ENCODE measurements at regions not wholly inside any gene's neighbourhood (a gene's known extent, or its start where the extent isn't known, plus 50 kb on each side); places are given as distances from the start of the nearest gene placed in this dataset.

DNA sequence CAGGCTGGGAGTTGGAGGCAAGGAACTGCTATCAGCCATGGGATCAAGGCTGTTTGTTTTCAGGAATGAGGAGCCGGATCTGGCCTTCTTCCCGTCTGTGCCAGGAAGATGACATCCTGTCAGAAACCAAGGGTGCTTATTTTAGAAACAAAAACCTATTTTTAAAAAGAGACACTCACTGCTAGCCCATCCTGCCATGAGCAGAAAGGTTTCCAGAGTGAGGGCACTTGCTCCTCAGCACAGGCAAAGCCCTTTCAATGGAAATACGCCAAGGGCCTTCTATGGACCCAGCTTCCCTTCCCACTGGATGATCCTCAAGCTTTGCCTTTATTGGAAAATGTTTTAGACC lies 132.6 kb upstream of the FSTL4 start:
- no peak for TF ChIP-seq EZH2 (IDR thresholded peaks at IDR 0.05; ENCODE audit: borderline replicate concordance, insufficient read depth, low read length, poor library complexity, severe bottlenecking)
- TF ChIP-seq CTCF (IDR thresholded peaks at IDR 0.05; ENCODE audit: poor library complexity, severe bottlenecking), result no peak
- TF ChIP-seq POLR2AphosphoS5 (IDR thresholded peaks at IDR 0.05), result no peak
- no peak for TF ChIP-seq RAD21 (conservative IDR thresholded peaks at IDR 0.05)

Measured in neural cell (in vitro differentiated cells).